ENCODE measurements at regions not wholly inside any gene's neighbourhood (a gene's known extent, or its start where the extent isn't known, plus 50 kb on each side); places are given as distances from the start of the nearest gene placed in this dataset.
"Not testable (repeated sequence)": the region's sequence is repeated elsewhere in the genome, so short reads cannot be mapped to it uniquely, and the experiment has no call there.

GRCh38 chr22:15583007-15583406 is 55.0 kb downstream of the OR11H1 start:
- not testable (repeated sequence) for H3K36me3 Mint-ChIP-seq; H3K9me3 Mint-ChIP-seq; H3K4me3 Mint-ChIP-seq; H3K27ac Mint-ChIP-seq; H3K4me1 Mint-ChIP-seq (ENCODE audit: low read depth in 2 of 2); DNase-seq (ENCODE audit: low spot score); H3K27me3 Mint-ChIP-seq
- peak in 1 of 2 donors; percentile 53 for ATAC-seq

- not testable (repeated sequence) for H3K9me3 Mint-ChIP-seq; ATAC-seq; H3K4me1 Mint-ChIP-seq (ENCODE audit: low read depth in 2 of 2); H3K27me3 Mint-ChIP-seq; DNase-seq (ENCODE audit: low spot score); H3K4me3 Mint-ChIP-seq; H3K27ac Mint-ChIP-seq; H3K36me3 Mint-ChIP-seq
Measured at GRCh38 chr22:15602199-15602598, 74.2 kb downstream of the OR11H1 start.

DNA sequence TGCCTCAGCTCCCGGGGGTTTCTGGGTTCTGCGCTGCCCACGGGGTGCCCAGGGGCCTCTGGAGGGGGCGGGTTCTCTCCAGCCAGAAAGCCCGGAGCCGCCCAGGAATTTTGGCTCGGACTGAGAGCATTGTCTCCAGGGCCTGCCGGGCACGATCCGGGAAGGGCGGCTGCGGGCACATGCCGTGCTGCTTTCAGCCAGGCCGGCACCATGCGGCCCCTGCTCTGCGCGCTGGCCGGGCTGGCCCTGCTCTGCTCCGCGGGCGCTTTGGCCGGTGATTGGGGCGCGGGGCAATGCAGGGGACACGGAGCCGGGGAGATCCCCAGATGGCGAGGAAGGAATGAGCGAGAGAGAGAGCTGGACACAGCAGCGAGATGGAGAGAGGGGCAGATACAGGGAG is 75.1 kb downstream of the OR11H1 start:
- H3K4me1 Mint-ChIP-seq (ENCODE audit: low read depth in 2 of 2); H3K4me3 Mint-ChIP-seq; H3K36me3 Mint-ChIP-seq; DNase-seq (ENCODE audit: low spot score); H3K9me3 Mint-ChIP-seq; H3K27me3 Mint-ChIP-seq; H3K27ac Mint-ChIP-seq; ATAC-seq: not testable (repeated sequence)

- ATAC-seq: peak in 1 of 2 donors; percentile 36
- H3K27ac Mint-ChIP-seq; H3K4me1 Mint-ChIP-seq (ENCODE audit: low read depth in 2 of 2); H3K9me3 Mint-ChIP-seq; H3K36me3 Mint-ChIP-seq; DNase-seq (ENCODE audit: low spot score); H3K4me3 Mint-ChIP-seq; H3K27me3 Mint-ChIP-seq: not testable (repeated sequence)
Measured at GRCh38 chr22:15604176-15604575, 76.2 kb downstream of the OR11H1 start.

- H3K9me3 Mint-ChIP-seq; H3K36me3 Mint-ChIP-seq; H3K4me1 Mint-ChIP-seq (ENCODE audit: low read depth in 2 of 2); H3K27ac Mint-ChIP-seq; H3K27me3 Mint-ChIP-seq; DNase-seq (ENCODE audit: low spot score); H3K4me3 Mint-ChIP-seq; ATAC-seq: not testable (repeated sequence)
Measured at GRCh38 chr22:15604679-15605078, 76.7 kb downstream of the OR11H1 start.

- not testable (repeated sequence) for H3K4me1 Mint-ChIP-seq (ENCODE audit: low read depth in 2 of 2); ATAC-seq; H3K36me3 Mint-ChIP-seq; H3K9me3 Mint-ChIP-seq; H3K27ac Mint-ChIP-seq; H3K27me3 Mint-ChIP-seq; H3K4me3 Mint-ChIP-seq; DNase-seq (ENCODE audit: low spot score)
Measured at GRCh38 chr22:15612906-15613305, 76.9 kb upstream of the POTEH start.

GRCh38 chr22:15615136-15615535 is 74.7 kb upstream of the POTEH start:
- H3K36me3 Mint-ChIP-seq; H3K4me3 Mint-ChIP-seq; H3K27me3 Mint-ChIP-seq; ATAC-seq; H3K4me1 Mint-ChIP-seq (ENCODE audit: low read depth in 2 of 2); DNase-seq (ENCODE audit: low spot score); H3K9me3 Mint-ChIP-seq; H3K27ac Mint-ChIP-seq: not testable (repeated sequence)

GRCh38 chr22:15628224-15628623 is 61.6 kb upstream of the POTEH start:
- H3K36me3 Mint-ChIP-seq; H3K4me3 Mint-ChIP-seq; H3K27ac Mint-ChIP-seq; ATAC-seq; H3K4me1 Mint-ChIP-seq (ENCODE audit: low read depth in 2 of 2); DNase-seq (ENCODE audit: low spot score); H3K9me3 Mint-ChIP-seq; H3K27me3 Mint-ChIP-seq: not testable (repeated sequence)

DNA sequence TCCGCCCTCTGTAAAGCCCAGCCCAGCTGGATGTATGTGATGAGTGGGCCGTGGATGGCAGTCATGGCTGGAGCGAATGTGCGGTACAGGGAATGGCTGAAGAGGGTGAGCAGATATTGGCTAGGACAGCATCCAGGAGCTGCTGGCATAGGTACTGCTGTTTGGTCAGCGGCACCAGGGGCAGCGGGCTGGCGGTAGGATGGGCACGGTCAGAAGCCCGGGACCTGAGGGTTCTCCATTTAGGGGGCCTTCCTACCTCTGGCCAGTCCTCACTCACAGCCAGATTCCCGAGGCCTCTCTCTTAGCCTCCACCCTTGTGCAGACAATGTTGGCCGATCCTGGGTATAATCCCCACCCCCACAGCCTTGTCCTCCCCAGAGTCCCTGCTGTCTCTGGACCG is 53.1 kb upstream of the POTEH start:
- not testable (repeated sequence) for H3K4me1 Mint-ChIP-seq (ENCODE audit: low read depth in 2 of 2)

GRCh38 chr22:15637471-15637870 is 52.4 kb upstream of the POTEH start:
- H3K27me3 Mint-ChIP-seq; H3K9me3 Mint-ChIP-seq; H3K4me3 Mint-ChIP-seq; H3K36me3 Mint-ChIP-seq; H3K27ac Mint-ChIP-seq; DNase-seq (ENCODE audit: low spot score); H3K4me1 Mint-ChIP-seq (ENCODE audit: low read depth in 2 of 2): not testable (repeated sequence)
- peak in 1 of 2 donors; percentile 30 for ATAC-seq

More for the DNA sequence above, 53.1 kb upstream of the POTEH start:
- ATAC-seq; H3K27me3 Mint-ChIP-seq; H3K27ac Mint-ChIP-seq; H3K4me3 Mint-ChIP-seq; H3K36me3 Mint-ChIP-seq; H3K9me3 Mint-ChIP-seq; DNase-seq (ENCODE audit: low spot score): not testable (repeated sequence)

GRCh38 chr22:15637886-15638285 is 51.9 kb upstream of the POTEH start:
- not testable (repeated sequence) for ATAC-seq; H3K9me3 Mint-ChIP-seq; H3K27me3 Mint-ChIP-seq; H3K27ac Mint-ChIP-seq; DNase-seq (ENCODE audit: low spot score); H3K4me3 Mint-ChIP-seq; H3K36me3 Mint-ChIP-seq; H3K4me1 Mint-ChIP-seq (ENCODE audit: low read depth in 2 of 2)
